CD4-positive, CD25-positive, alpha-beta regulatory T cell (primary cell): ENCODE measurements at regions not wholly inside any gene's neighbourhood (a gene's known extent, or its start where the extent isn't known, plus 50 kb on each side); places are given as distances from the start of the nearest gene placed in this dataset.

ENCODE experiments used
- ATAC-seq, 2 donors: fragments of 150-1000 bp; cut with Tn5 transposase; one replicate each; pipeline ENCODE4 v1.10.0; 2021; ENCODE audit warnings: low read depth in 2 of 2, moderate number of reproducible peaks in 2 of 2, moderate library complexity in 1 of 2
- DNase-seq, 3 donors: peaks; one replicate each; pipeline versions ENCODE4 v3.0.0 to v3.0.0-alpha.2; 2012 to 2022; ENCODE audit warnings: mixed read lengths in 1 of 3
- H3K27ac ChIP-seq: one replicate; pipeline ENCODE4 v1.7.0; 2013; ENCODE audit warnings: mild to moderate bottlenecking, low read length; ENCODE audit not compliant: insufficient read depth, poor library complexity, severe bottlenecking
- H3K27me3 ChIP-seq: one replicate; pipeline ENCODE4 v1.7.0; 2013; ENCODE audit warnings: low read length; ENCODE audit not compliant: control insufficient read depth, insufficient read depth
- H3K36me3 ChIP-seq: one replicate; pipeline ENCODE4 v1.7.0; 2013; ENCODE audit warnings: mild to moderate bottlenecking, low read length, moderate library complexity; ENCODE audit not compliant: control insufficient read depth, insufficient read depth
- H3K4me1 ChIP-seq: 2 replicates; pipeline ENCODE4 v1.7.0; 2013; ENCODE audit warnings: mild to moderate bottlenecking, low read length; ENCODE audit not compliant: insufficient read depth, control insufficient read depth, poor library complexity, severe bottlenecking
- H3K4me3 ChIP-seq: one replicate; pipeline ENCODE4 v1.7.0; 2013; ENCODE audit warnings: low read depth, mild to moderate bottlenecking, low read length, moderate library complexity
- H3K9me3 ChIP-seq, 2 experiments: 1 replicate in 1 of 2; 2 replicates in 1 of 2; pipeline ENCODE4 v1.7.0; 2013; ENCODE audit warnings: low read length in 2 of 2, mild to moderate bottlenecking in 1 of 2, moderate library complexity in 1 of 2; ENCODE audit not compliant: control insufficient read depth in 2 of 2
- H3K27ac Mint-ChIP-seq, 3 donors: one replicate each; pipeline ENCODE4 v1.8.0; 2020 to 2022; ENCODE audit warnings: mild to moderate bottlenecking in 3 of 3, mixed read lengths in 3 of 3, moderate library complexity in 2 of 3
- H3K27me3 Mint-ChIP-seq: one replicate; pipeline ENCODE4 v1.8.0; 2022; ENCODE audit warnings: mild to moderate bottlenecking, mixed read lengths
- H3K36me3 Mint-ChIP-seq: one replicate; pipeline ENCODE4 v1.8.0; 2020; ENCODE audit warnings: mixed read lengths
- H3K4me1 Mint-ChIP-seq, 4 donors: one replicate each; pipeline ENCODE4 v1.8.0; 2020 to 2022; ENCODE audit warnings: mixed read lengths in 4 of 4, mild to moderate bottlenecking in 1 of 4
- H3K4me3 Mint-ChIP-seq, 4 donors: one replicate each; pipeline ENCODE4 v1.8.0; 2020 to 2022; ENCODE audit warnings: mild to moderate bottlenecking in 4 of 4, mixed read lengths in 4 of 4, moderate library complexity in 3 of 4
- H3K9me3 Mint-ChIP-seq, 7 donors: one replicate each; pipeline ENCODE4 v1.8.0; 2020 to 2022; ENCODE audit warnings: mixed read lengths in 7 of 7, mild to moderate bottlenecking in 3 of 7, moderate library complexity in 2 of 7

DNA sequence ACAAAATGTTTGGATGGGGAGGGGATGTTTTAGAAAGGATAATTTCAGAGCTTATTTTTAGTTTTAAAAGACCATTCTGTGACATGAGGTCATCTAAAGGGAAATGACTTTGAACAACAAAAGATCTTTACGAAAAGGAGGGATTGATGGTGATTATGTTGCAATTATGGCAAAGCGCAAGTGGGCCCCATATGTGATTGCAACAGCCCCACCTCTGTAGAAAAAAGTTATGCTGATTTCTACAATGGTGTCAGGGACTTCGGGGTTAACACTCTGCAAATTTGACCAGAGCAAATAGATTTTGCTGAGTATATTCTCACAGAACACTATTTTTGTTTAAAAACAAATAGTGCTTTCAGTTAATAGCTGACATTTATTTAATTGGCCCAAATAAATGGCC lies 312.8 kb downstream of the NSG2 start:
- Mint-ChIP-seq H3K36me3 (no peaks in the 10 kb centered on the region), H3K4me3 (no peak overlapping the region), H3K9me3 (peaks cover 0 to 12% (median 6%) of the 10 kb centered on the region in 7 donors), H3K27ac (no peak overlapping the region), H3K4me1 (no peaks in the 10 kb centered on the region), H3K27me3 (no peaks in the 10 kb centered on the region)
- ATAC-seq (no peak), DNase-seq (no peak)
- H3K27me3 ChIP-seq = no peaks in the 10 kb centered on the region
- H3K27ac ChIP-seq = no peak overlapping the region
- no peaks in the 10 kb centered on the region for H3K4me1 ChIP-seq
- H3K4me3 ChIP-seq = no peak overlapping the region
- H3K9me3 ChIP-seq = no peaks in the 10 kb centered on the region
- no peaks in the 10 kb centered on the region for H3K36me3 ChIP-seq

DNA sequence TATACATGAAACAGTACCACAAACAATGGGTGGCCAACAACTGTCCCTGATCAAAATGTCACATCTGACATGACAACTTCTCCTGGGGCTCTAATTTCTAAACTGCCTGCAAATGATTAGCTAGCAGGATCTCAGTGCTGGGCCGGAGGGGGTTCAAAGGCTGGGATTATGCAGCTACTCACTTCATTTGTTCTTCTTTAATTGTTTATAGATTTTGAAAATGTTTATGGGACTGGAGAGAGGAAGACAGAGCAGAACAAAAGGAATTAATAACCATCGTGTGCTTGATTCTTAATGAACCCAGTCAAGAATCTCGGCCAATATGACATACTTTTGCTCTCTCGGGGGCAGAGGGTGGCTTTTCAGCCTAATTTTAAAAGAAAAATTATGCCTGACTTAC lies 313.6 kb downstream of the NSG2 start:
- no peaks in the 10 kb centered on the region for H3K27me3 Mint-ChIP-seq
- H3K9me3 Mint-ChIP-seq = peaks cover 0 to 13% (median 8%) of the 10 kb centered on the region in 7 donors
- no peaks in the 10 kb centered on the region for H3K36me3 Mint-ChIP-seq
- no peaks in the 10 kb centered on the region for H3K9me3 ChIP-seq
- no peaks in the 10 kb centered on the region for H3K36me3 ChIP-seq
- H3K4me3 Mint-ChIP-seq = no peak overlapping the region
- H3K4me1 ChIP-seq = no peaks in the 10 kb centered on the region
- no peak overlapping the region for H3K4me3 ChIP-seq
- no peak overlapping the region for H3K27ac Mint-ChIP-seq
- ATAC-seq (no peak), DNase-seq (no peak)
- H3K4me1 Mint-ChIP-seq = no peaks in the 10 kb centered on the region
- no peak overlapping the region for H3K27ac ChIP-seq
- H3K27me3 ChIP-seq = no peaks in the 10 kb centered on the region

DNA sequence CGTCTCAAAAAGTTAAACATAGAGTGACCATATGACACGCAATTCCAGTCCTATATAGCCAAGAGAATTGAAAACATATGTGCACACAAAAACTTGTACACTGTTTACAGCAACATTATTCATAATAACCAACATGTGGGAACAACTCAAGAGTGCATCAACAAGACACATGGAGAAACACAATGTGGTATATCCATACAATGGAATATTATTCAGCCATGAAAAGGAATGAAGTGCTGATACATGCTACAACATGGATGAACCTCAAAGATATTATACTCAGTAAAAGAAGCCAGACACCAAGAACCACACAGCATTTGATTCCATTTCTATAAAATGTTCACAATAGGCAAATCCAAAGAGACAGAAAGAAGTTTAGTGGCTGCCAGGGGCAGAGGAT lies 317.0 kb downstream of the NSG2 start:
- no peak overlapping the region for H3K4me3 Mint-ChIP-seq
- Histone ChIP-seq H3K27me3 (no peaks in the 10 kb centered on the region), H3K27ac (no peak overlapping the region), H3K4me1 (no peaks in the 10 kb centered on the region), H3K36me3 (no peaks in the 10 kb centered on the region), H3K9me3 (no peaks in the 10 kb centered on the region), H3K4me3 (no peak overlapping the region)
- ATAC-seq (no peak), DNase-seq (no peak)
- H3K4me1 Mint-ChIP-seq = no peaks in the 10 kb centered on the region
- no peak overlapping the region for H3K27ac Mint-ChIP-seq
- no peaks in the 10 kb centered on the region for H3K27me3 Mint-ChIP-seq
- H3K9me3 Mint-ChIP-seq = peaks cover 0 to 15% (median 5%) of the 10 kb centered on the region in 7 donors
- no peaks in the 10 kb centered on the region for H3K36me3 Mint-ChIP-seq

DNA sequence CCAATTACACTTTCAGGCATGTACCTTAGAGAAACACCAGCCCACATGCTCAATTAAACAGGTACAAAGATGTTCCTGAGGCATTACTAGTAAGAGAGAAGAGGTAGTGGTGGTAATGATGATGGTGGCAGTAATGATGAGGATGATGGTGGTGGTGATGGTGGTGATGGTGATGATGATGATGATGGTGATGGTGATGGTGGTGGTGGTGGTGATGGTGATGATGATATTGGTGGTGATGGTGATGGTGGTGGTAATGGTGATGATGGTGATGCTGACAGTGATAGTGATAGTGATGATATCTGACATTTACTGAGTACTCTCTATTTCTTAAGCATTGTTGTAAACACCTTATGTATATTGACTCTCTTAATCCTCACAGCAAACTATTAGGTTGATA lies 318.4 kb downstream of the NSG2 start:
- H3K27ac ChIP-seq = no peak overlapping the region
- no peaks in the 10 kb centered on the region for H3K9me3 ChIP-seq
- Mint-ChIP-seq H3K27me3 (no peaks in the 10 kb centered on the region), H3K9me3 (peaks cover 0 to 15% (median 5%) of the 10 kb centered on the region in 7 donors), H3K36me3 (no peaks in the 10 kb centered on the region), H3K27ac (no peak overlapping the region), H3K4me1 (no peaks in the 10 kb centered on the region), H3K4me3 (no peak overlapping the region)
- H3K4me1 ChIP-seq = no peaks in the 10 kb centered on the region
- ATAC-seq (no peak), DNase-seq (no peak)
- H3K36me3 ChIP-seq = no peaks in the 10 kb centered on the region
- no peaks in the 10 kb centered on the region for H3K27me3 ChIP-seq
- H3K4me3 ChIP-seq = no peak overlapping the region

DNA sequence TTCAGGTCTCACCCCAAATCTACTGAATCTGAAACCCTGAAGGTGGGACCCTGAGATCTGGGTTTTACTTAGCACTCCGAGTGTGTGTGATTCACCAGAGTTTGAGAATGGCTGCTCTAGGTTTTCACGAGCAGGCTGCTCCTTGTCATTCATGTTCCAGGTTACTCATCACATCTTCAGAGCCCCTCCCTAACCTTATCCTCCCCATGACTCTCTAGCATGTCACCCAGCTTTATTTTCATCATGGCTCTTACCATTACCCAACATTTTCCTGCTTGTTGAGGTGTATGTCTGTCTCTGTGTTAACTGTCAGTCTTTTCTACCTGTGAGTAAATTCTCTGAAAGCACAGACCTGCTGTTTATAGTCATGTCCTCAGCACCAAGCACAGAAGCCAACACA lies 319.2 kb downstream of the NSG2 start:
- H3K27ac Mint-ChIP-seq = no peak overlapping the region
- H3K27me3 ChIP-seq = no peaks in the 10 kb centered on the region

DNA sequence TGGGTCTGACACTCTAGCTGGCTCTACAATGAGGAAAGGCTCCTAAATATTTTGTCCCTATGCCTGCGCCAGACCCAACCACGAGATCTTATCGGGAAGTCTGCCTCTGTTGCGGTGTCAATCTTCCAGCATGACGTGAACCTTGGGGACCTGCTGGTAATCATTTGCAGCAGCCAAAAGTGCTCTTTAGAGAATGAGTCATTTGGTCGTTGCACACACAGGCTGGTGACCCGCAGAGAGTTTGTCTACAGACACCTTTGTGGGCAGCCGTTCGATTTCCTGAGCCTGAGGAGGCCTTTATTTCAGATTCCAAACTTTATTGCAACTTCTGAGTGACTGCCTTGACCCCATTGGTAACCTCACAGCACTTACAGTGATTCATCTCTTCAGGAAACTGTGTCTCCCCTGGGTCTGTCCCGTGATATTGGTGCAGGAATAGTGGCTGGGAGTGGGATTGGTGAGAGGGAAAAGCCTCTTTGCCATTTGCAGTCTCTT lies 326.1 kb downstream of the NSG2 start:
- no peaks in the 10 kb centered on the region for H3K4me1 Mint-ChIP-seq
- H3K27ac ChIP-seq = no peak overlapping the region
- no peak overlapping the region for H3K27ac Mint-ChIP-seq
- H3K36me3 ChIP-seq = no peaks in the 10 kb centered on the region
- no peak overlapping the region for H3K4me3 ChIP-seq
- H3K4me1 ChIP-seq = no peaks in the 10 kb centered on the region
- H3K9me3 ChIP-seq = no peaks in the 10 kb centered on the region
- DNase-seq = no peak
- ATAC-seq = no peak
- H3K36me3 Mint-ChIP-seq = no peaks in the 10 kb centered on the region
- H3K9me3 Mint-ChIP-seq = peaks cover 0 to 2% (median 0%) of the 10 kb centered on the region in 7 donors
- H3K4me3 Mint-ChIP-seq = no peak overlapping the region
- H3K27me3 ChIP-seq = no peaks in the 10 kb centered on the region
- H3K27me3 Mint-ChIP-seq = no peaks in the 10 kb centered on the region

More for the DNA sequence above, 319.2 kb downstream of the NSG2 start:
- no peaks in the 10 kb centered on the region for H3K9me3 ChIP-seq
- no peak overlapping the region for H3K4me3 ChIP-seq
- DNase-seq = no peak
- H3K36me3 ChIP-seq = no peaks in the 10 kb centered on the region
- no peak for ATAC-seq
- no peaks in the 10 kb centered on the region for H3K4me1 ChIP-seq
- no peak overlapping the region for H3K27ac ChIP-seq
- no peak overlapping the region for H3K4me3 Mint-ChIP-seq
- no peaks in the 10 kb centered on the region for H3K4me1 Mint-ChIP-seq
- no peaks in the 10 kb centered on the region for H3K27me3 Mint-ChIP-seq
- peaks cover 0 to 15% (median 2%) of the 10 kb centered on the region in 7 donors for H3K9me3 Mint-ChIP-seq
- H3K36me3 Mint-ChIP-seq = no peaks in the 10 kb centered on the region

DNA sequence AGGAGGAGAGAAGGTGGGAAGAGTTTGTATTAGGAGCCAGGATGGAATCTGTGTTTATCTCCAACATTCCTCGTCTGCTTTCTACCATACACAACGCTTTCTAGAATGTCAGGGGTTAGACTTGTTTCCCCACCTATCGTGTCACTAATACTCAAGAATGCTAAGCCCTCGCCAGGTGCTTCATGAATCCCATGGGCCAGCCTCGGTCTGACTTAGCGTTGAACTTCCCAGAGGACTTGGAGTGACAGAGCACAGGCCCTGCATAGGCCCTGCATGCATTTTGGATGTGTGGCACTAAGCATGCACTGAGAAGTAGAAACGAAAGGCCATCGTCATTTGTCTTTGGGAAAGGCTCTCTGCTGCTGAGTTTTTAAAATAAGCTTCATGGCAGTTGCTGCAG lies 328.7 kb downstream of the NSG2 start:
- no peak for DNase-seq

DNA sequence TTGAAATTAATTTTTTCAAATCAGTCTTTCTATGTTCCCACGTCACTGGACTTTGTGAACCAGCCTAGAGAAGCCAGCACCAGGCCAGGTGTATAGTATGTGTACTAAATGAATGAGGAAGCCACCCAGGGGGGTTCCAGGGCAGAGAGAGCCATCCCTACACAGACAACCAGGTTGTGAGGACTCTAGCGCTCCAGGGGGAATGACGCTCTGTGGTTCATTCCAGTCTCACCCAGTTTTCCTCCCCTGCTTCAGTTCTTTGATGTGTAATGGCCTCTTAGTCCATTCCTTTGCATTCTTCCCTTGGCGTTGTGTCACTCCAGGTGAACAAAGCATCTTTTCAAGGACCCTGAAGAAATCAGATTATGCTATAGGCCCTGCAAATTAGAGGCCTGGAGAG lies 330.6 kb downstream of the NSG2 start:
- Mint-ChIP-seq H3K27ac (no peak overlapping the region), H3K27me3 (no peaks in the 10 kb centered on the region), H3K4me1 (no peaks in the 10 kb centered on the region), H3K4me3 (no peak overlapping the region), H3K9me3 (peaks cover 0 to 2% (median 0%) of the 10 kb centered on the region in 7 donors), H3K36me3 (no peaks in the 10 kb centered on the region)
- ATAC-seq = no peak
- H3K4me3 ChIP-seq = no peak overlapping the region
- H3K27ac ChIP-seq = no peak overlapping the region
- H3K27me3 ChIP-seq = no peaks in the 10 kb centered on the region
- no peaks in the 10 kb centered on the region for H3K36me3 ChIP-seq
- no peak for DNase-seq
- H3K4me1 ChIP-seq = no peaks in the 10 kb centered on the region
- H3K9me3 ChIP-seq = no peaks in the 10 kb centered on the region

More for the DNA sequence above, 328.7 kb downstream of the NSG2 start:
- H3K4me3 Mint-ChIP-seq = no peak overlapping the region
- Histone ChIP-seq H3K27me3 (no peaks in the 10 kb centered on the region), H3K27ac (no peak overlapping the region), H3K4me3 (no peak overlapping the region), H3K4me1 (no peaks in the 10 kb centered on the region), H3K9me3 (no peaks in the 10 kb centered on the region), H3K36me3 (no peaks in the 10 kb centered on the region)
- H3K9me3 Mint-ChIP-seq = peaks cover 0 to 2% (median 0%) of the 10 kb centered on the region in 7 donors
- no peaks in the 10 kb centered on the region for H3K4me1 Mint-ChIP-seq
- no peaks in the 10 kb centered on the region for H3K27me3 Mint-ChIP-seq
- H3K27ac Mint-ChIP-seq = no peak overlapping the region
- no peak for ATAC-seq
- no peaks in the 10 kb centered on the region for H3K36me3 Mint-ChIP-seq
